Jurkat, Clone E6-1 (cell line): ENCODE measurements at regions not wholly inside any gene's neighbourhood (a gene's known extent, or its start where the extent isn't known, plus 50 kb on each side); places are given as distances from the start of the nearest gene placed in this dataset.

Experiments used
- DNase-seq: peaks from one replicate; pipeline ENCODE4 v3.0.0-alpha.2; 2011; ENCODE audit warnings: low read depth, low spot score
- H3K4me3 ChIP-seq: 2 replicates; pipeline ENCODE4 v1.5.1; 2011; ENCODE audit warnings: mild to moderate bottlenecking, low read length, control low read depth, moderate library complexity

DNA sequence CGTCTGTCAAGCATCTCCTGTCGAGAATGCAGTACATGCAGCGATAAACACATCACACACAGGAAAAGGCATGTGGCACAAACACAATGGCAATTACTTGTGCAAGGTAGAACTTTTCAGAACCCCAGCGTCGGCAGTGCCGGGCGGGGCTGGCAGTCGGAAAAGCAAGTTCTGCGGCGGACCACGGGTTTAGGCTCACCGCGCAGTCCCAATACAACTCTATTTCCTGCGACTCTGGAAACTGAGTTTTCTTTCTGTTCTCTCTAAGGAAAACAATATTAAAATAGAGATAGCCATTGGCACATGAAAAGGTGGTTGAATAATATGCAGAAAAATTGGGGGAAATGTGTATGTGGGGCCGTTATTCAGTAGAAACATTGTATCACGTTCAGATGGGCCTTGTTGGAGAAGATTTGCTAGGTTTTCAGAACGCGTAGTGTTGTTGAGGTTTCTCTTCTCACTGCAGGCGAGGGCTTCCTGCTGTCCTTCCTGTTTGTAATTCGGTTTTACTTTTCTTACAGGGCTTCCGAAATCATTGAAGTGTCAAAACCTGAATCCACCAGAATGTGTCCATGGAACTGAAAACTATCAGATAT is 369.5 kb downstream of the THBS2 start:
- H3K4me3 ChIP-seq: no peak overlapping the region
- DNase-seq: no peak

DNA sequence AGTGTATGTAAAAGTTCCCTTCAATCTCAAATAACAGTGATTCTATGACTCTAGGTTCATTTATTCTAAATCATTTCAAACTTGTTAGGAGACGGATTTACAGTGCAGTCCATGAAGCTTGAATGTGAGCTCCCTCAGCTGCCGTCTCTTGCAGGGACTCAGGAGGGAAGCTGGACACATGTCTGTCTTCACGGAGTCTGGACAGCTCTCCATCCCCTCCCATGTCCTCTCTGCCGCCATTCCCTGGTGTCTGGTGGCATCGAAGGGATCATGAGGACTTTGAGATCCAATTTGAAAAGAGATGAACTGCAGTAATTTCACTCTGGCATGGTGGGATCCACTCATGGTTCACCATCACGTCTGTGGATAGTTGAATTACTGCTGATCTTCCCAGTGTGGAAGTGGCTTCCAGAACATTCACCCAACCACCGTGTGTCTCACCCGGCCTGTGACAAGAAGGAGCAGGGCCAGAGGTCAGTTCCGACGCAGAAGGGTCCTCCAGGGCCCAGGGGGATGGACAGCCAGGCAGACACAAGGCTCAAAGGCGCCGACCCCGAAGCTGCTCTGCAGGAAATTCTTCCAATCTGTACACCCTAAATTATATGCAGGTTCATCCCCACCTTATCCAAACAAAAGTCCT is 370.1 kb downstream of the THBS2 start:
- H3K4me3 ChIP-seq: no peak overlapping the region
- no peak for DNase-seq

DNA sequence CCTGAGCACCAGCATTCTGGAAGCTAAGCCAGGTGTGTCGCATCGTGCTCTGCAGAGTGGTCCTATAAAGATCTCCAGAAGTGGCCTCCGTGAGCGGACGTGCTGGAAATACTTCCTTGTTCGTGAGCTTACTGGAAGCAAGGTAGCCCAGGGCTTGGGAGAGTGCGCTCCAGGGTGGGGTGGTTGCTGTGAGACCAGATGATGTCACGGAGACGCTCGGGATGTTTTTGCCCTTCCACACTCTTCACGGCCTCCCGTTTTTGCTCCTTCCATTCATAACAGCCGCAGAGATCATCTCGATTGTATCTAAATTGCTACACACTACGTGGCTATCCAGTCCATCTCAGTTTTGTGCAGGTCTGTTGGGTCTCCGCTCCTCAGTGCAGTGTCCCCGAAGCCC is 373.4 kb downstream of the THBS2 start:
- no peak overlapping the region for H3K4me3 ChIP-seq
- DNase-seq: no peak

DNA sequence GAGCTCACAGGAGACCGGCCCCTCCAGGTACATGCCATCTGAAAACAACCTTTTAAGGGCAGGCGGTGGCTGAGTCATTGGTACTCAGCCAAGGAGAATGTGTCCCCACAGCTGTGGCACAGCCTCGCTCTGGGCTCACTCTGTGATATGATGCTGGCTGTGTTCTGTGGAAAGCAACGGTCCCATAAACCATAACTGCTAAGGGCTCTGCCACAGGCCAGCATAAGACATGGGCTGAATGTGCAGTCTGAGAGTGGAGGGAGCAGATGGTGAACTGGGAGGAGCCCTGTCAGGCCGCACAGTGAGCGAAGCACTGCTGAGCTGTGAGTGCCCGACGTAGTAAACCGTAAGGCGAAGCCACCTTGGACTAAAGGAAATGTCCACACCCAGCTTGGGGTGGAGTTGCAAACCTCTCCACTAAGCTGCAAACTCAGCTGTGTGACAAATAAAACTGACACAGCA is 375.8 kb downstream of the THBS2 start:
- no peak overlapping the region for H3K4me3 ChIP-seq
- no peak for DNase-seq

DNA sequence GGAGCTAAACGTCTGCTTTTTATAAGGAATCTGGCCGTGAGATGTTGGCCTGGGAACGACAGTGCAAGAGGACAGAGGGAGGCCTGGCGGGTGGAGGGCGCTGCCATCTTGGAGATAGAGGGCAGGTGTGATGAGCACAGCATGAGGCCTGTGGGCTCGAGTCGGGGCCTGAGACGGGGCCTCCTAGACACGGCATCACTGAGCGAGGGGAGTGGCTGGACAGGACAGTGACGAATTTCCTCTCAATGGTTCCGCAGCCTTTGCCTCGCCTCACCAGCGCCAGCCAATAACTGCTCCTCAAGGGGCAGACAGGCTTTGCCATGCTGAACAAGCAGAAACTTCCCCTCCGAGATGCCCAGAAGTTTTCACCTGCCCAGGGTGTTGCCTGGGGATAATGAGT is 376.7 kb downstream of the THBS2 start:
- no peak for DNase-seq

DNA sequence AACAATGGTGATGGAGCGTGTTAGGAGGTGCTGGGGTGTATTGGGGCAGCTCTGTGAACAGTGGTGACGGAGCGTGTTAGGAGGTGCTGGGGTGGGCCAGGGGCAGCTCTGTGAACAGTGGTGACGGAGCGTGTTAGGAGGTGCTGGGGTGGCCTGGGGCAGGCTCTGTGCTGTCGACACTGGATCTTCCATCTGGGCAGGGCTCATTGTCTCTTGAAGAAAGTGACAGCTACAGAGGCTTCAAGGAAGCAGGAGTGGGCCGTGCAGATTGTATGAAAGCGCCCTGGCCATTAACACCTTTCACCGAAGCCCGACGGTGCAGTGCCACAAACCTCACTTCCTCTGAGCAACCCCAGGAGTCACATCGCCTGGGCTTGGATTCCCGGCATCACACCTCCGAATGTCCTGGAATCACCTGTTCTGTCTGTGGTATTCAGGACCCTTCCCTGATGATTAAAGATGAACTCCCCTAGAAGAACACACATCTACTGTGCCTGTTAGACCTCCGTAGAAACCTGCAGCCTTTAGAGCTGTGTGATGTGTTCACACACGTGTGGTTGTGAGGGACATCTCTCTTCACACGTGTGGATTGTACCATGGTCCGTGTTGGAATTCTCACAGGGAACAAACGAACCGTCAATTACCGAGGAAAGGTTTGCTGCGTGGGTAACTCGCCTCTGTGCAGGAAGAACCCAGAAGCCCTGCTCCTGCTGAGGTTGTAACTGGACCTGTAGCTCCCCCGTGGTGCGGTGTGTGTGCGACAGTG is 377.7 kb downstream of the THBS2 start:
- DNase-seq: no peak
- no peak overlapping the region for H3K4me3 ChIP-seq

More for the DNA sequence above, 376.7 kb downstream of the THBS2 start:
- no peak overlapping the region for H3K4me3 ChIP-seq

DNA sequence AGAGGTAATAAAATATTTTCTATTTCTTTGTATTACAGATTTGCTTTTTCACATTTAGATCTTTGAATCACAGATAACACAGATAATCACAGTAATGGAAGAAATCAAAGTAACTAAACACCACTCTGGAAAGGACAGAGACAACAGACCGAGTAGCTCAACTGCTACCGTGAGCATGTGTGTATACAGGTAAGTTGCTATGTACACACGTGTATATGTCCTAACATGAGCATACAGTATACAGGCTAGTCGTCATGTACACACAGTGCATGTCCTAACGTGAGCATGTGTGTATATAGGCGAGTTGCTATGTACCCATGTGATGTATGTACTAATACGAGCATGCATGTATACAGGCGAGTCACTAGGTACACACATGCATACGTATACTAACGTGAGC is 379.0 kb downstream of the THBS2 start:
- no peak overlapping the region for H3K4me3 ChIP-seq
- DNase-seq: no peak

DNA sequence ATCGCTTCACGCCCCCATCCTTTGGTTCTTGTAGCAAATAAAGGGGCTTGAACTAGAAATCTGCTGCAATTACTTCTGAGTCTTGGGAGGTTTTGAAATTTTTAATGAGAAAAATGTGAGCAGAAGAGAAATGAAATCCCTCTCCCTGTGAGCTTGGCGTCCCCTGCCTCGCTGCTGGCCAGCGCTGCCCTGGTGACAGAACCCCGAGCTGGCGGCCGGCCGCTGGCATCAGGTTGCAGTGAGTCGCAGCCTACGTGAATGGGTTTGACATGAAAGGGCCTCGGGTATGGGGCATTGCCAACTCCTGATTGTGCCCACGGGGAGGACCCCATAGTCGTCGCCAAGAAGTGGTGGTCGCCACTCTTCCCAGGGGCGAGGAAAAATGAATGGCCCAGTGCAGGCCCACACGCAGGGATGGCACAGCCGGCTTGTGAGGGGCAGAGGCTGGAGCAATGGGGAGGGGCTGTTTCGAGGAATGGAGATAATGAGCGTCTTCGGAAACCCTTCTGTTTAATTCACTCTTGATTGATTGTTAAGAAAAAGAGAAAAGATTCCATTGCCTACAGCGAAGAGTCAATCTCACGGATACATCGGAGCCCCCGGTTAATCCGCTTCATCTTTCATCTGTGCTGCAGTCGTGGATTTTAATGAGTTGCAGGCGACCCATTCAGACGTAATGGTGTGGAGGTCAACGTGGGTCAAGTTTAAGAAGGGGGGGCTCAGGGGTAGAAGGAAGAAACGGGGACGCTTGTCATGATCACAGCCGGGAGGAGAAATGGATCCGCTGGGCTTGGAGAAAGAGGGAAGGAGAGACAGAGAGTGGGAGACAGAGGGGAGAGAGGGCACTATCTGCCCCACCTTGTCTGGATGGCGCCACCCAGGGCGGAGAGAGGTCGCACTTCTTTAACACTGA is 380.1 kb downstream of the THBS2 start:
- H3K4me3 ChIP-seq: no peak overlapping the region
- DNase-seq: no peak

DNA sequence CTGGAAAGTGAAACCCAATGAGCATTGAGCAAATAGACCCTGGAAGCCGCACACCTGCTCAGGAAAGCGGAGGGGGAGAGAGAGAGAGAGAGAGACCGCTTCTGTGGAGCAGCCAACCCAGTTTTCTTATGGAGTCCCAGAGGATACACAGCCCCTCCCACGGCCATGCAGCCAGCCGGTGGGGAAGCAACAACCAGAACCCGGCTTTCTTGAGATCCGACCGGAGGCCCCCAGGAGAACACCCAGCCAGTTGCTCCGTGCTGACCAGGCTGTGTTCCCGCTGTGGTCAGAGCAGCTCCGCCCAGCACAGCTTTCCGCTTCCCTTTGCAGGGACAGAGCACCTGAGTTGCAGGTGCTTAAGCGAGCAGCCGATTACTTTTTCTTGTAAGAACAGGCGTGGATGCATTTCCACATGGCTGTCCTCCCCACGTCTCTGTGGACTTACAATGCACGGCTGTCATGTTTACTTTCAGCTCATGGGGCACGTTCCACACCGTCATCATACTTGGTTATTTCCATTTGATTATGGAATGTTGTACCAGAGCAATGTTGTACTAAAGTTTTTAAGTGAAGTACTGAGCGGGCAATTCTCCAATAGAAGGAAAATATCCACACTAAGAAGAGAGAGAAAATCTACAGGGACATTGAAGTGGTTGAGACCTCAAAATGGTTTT is 381.9 kb downstream of the THBS2 start:
- H3K4me3 ChIP-seq: no peak overlapping the region
- no peak for DNase-seq

DNA sequence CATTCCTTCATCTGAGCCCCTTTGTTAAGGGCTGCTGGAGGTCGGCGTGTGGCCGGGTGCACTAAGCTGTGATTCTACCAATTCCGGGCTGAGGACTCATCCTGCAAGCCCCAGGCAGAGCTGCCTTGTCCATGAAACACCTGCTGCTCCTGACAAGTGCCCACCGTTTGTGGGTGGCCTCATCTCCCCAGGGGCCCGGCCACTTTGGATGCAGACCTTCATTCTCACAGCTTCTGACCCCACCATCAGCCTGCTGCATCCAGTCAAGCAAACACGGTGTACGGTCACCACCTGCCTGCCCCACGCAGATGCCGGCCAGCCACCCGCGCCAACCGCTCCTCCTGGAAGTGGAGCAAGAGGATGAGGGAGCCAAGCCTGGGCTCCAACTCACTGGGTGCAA is 382.7 kb downstream of the THBS2 start:
- no peak overlapping the region for H3K4me3 ChIP-seq
- no peak for DNase-seq

DNA sequence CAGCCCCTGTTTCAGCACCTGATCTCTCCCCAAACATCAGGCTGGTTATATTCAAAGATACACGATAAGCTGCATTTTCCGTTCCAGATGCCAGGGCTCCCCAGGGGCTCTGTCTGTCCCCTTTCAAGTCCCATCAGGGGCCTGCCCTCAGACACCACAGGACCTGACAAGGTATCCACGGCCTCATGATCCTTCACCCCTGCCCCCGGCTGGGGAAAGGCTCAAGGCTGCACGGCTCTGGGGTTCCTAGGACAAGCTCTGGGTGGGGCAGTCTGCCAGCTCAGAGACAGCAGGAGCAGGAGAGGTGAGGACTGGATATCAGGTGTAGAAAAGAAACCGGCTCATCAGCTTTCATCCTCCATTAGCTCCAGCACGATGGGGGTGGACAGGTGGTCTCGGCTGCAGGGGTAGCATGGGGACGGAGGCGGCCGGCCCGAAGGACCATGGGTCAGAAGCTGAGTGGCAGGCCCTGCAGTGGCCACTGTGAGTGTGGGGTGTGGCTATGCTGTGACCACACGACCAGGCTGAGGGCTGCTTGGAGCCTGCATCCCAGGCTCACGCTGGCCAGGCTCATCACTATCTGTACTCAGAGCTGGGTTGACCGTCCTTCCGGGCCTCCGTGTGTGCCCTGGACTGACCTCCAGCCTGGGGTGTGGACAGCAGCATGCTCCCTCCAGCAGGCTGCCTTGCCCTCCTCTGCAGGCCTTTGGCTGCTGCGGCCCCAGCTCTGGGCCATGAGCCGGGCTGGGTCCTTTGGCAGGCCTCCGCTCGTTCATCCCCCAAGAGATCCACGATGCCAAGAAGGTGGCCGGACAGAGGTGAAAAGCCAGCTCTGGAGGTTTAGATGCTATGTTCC is 386.2 kb downstream of the THBS2 start:
- no peak overlapping the region for H3K4me3 ChIP-seq
- no peak for DNase-seq

DNA sequence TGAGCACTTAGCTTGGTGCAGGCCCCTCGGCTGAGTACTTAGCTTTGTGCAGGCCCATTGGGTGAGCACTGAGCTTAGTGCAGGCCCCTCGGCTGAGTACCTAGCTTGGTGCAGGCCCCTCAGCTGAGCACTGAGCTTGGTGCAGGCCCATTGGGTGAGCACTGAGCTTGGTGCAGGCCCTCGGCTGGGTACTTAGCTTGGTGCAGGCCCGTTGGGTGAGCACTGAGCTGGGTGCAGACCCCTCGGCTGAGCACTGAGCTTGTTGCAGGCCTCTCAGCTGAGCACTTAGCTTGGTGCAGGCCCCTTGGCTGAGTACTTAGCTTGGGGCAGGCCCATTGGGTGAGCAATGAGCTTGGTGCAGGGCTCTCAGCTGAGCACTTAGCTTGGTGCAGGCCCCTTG is 387.1 kb downstream of the THBS2 start:
- DNase-seq: no peak
- H3K4me3 ChIP-seq: no peak overlapping the region

DNA sequence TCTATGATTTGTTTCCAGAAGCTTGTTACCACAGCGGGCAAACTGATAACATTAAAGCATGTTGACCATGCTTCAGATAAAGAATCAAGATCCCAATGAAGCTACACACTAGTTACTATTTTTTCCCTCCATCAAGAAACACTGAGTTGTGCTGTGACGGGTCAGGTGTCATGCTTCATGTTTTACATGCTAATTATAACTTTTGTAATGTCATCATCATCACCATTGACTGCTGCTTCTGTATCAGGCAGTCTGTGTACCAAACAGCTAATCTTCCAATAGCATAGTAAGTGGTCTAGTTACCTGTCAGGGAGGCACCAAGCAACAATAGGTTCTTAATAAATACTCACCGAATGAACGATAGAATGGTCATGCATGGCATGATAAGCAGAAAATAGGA is 388.1 kb downstream of the THBS2 start:
- no peak overlapping the region for H3K4me3 ChIP-seq

DNA sequence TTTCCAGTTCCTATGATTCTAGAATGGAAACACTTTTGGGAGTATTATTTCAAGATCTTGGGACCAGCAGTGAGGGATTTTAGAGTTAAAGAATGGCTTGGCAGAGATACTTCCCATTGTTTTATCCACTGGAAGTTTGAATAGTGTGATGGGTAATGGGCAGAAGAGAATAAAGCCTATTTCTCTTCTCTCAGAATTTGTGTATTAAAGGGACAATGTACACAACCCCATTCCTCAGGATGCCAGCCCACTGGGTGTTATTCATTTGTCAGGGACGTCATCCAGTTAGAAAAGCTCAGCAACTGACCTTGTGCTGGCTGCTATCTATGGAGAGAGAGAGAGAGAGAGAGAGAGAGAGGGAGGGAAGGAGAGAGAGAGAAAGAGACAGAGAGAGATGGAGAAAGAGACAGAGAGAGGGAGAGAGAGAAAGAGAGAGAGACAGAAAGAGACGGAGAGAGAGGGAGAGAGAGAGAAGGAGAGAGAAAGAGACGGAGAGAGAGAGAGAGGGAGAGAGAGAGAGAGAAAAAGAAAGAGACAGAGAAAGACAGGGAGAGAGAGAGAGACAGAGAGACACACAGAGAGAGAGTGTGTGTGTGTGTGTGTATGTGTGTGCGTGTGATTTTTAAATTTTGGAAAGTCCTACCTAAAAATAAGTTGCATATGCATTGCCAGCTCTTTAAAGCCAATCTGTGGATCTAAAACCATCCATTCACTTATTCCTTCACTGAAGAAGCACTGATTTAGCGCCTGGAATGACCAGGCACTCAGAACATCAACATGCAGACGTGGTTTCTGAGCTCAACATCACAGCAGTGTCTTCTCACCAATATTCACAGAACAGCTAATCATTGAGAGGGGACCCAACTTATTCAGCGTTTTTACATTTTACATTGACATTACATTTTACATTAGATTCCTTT is 388.8 kb downstream of the THBS2 start:
- H3K4me3 ChIP-seq: no peak overlapping the region
- DNase-seq: no peak

More for the DNA sequence above, 388.1 kb downstream of the THBS2 start:
- DNase-seq: no peak

DNA sequence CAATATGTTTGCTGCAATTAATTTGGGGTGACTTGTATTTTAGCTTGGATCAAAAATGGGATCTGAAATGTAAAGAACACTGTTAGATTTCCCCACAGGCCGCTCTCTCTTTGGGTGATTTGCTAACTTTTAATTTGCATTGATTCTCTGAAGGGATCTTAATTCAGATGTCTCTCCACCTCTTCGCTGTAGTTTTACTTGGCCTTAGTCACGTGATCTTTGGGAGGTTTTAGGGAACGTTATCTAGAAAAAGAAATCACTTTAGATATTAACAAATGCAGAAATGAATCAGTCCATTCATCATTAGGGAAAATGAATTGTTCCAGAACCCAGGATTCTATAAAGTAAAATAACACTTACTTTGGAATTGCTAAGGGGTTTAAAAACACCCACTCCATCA is 390.2 kb downstream of the THBS2 start:
- no peak for DNase-seq

DNA sequence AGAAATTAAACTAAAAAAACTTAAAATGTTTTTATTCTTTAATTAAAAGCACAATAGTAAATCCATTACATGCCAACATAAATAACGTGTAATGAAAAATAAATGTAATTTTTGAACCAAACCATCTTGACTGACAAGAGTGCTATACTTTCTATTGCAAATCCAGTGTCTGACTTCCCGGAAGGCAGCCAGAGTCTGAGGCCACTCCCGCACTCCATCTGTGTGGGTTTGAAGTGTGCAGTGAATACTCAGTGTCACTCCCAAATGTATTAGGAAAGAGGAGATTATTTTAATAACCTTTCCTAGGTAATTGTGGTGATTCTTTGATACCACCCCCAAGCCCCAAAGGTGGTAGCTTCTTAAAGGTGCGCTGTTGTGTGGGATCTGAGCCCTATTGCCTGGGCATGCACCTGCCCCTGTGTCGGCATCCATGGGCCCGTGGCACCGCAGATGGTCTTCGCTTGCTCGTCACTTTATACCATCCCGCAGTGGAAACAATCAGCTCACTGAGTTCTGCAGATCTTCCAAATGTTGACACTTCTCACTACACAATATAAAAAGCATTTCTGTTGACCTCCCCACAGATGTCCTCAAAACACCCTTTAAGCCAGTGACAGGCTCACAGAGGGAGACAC is 391.2 kb downstream of the THBS2 start:
- H3K4me3 ChIP-seq: no peak overlapping the region
- DNase-seq: no peak

More for the DNA sequence above, 390.2 kb downstream of the THBS2 start:
- H3K4me3 ChIP-seq: no peak overlapping the region

DNA sequence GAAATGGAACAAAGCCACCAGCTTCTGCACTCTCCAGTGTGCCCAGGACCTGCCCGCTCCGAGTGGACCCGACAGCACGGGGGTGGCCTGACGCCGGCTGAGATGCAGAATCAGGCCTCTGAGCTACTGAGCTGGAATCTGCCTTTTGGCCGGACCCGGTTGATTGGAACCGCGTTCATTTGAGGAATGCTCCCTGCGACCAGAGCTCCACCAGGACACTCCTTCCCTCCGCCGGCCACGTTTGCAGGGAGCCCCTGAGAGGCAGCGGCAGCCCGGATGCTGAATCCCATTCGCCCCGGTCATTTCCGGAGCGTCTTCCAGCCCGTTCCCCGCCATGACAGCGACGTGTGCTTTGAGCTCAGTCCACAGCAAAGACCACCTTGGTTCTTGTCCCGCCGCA is 392.7 kb downstream of the THBS2 start:
- no peak overlapping the region for H3K4me3 ChIP-seq
- DNase-seq: no peak
